ENCODE measurements at regions not wholly inside any gene's neighbourhood (a gene's known extent, or its start where the extent isn't known, plus 50 kb on each side); places are given as distances from the start of the nearest gene placed in this dataset.

- TF ChIP-seq SRF (IDR thresholded peaks at IDR 0.05; ENCODE audit: low read depth in 2 of 2, low read length in 2 of 2) (no peak), BCL3 (IDR thresholded peaks at IDR 0.05; ENCODE audit: borderline replicate concordance, insufficient read depth, low read depth, low read length, poor library complexity, severe bottlenecking) (no peak), KLF5 (IDR thresholded peaks at IDR 0.05; ENCODE audit: partially characterized antibody) (no peak), SKIL (IDR thresholded peaks at IDR 0.05; ENCODE audit: low read depth, poor library complexity, severe bottlenecking) (no peak), FOXK2 (IDR thresholded peaks at IDR 0.05) (no peak), YBX1 (IDR thresholded peaks at IDR 0.05) (no peak), RAD51 (IDR thresholded peaks at IDR 0.05) (no peak), BCL11A (IDR thresholded peaks at IDR 0.05; ENCODE audit: low read depth, low read length) (no peak), IKZF1 (conservative IDR thresholded peaks at IDR 0.05) (no peak), STAT1 (conservative IDR thresholded peaks at IDR 0.05) (no peak)
- TF ChIP-seq, protein P1, sequence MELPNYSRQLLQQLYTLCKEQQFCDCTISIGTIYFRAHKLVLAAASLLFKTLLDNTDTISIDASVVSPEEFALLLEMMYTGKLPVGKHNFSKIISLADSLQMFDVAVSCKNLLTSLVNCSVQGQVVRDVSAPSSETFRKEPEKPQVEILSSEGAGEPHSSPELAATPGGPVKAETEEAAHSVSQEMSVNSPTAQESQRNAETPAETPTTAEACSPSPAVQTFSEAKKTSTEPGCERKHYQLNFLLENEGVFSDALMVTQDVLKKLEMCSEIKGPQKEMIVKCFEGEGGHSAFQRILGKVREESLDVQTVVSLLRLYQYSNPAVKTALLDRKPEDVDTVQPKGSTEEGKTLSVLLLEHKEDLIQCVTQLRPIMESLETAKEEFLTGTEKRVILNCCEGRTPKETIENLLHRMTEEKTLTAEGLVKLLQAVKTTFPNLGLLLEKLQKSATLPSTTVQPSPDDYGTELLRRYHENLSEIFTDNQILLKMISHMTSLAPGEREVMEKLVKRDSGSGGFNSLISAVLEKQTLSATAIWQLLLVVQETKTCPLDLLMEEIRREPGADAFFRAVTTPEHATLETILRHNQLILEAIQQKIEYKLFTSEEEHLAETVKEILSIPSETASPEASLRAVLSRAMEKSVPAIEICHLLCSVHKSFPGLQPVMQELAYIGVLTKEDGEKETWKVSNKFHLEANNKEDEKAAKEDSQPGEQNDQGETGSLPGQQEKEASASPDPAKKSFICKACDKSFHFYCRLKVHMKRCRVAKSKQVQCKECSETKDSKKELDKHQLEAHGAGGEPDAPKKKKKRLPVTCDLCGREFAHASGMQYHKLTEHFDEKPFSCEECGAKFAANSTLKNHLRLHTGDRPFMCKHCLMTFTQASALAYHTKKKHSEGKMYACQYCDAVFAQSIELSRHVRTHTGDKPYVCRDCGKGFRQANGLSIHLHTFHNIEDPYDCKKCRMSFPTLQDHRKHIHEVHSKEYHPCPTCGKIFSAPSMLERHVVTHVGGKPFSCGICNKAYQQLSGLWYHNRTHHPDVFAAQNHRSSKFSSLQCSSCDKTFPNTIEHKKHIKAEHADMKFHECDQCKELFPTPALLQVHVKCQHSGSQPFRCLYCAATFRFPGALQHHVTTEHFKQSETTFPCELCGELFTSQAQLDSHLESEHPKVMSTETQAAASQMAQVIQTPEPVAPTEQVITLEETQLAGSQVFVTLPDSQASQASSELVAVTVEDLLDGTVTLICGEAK (IDR thresholded peaks at IDR 0.05; ENCODE audit: borderline replicate concordance) = no peak
Observed at GRCh38 chr11:115078461-115079438, 400.4 kb downstream of the NXPE2 start (continued).

All from GM12878 (cell line).